ENCODE measurements at regions not wholly inside any gene's neighbourhood (a gene's known extent, or its start where the extent isn't known, plus 50 kb on each side); places are given as distances from the start of the nearest gene placed in this dataset.

GRCh38 chr4:170234800-170235199 is 145.0 kb upstream of the AADAT start:
- in situ Hi-C loops (cut with MboI), result no loop called here
- no TSS peak for BruUV-seq (replicated peaks)
- DNase-seq (ENCODE audit: extremely low read depth in 1 of 4, low spot score in 3 of 4) (no peak), FAIRE-seq (no peak), ATAC-seq (no peak)
- Histone ChIP-seq H3K4me3 (no peak overlapping the region), H2AFZ (ENCODE audit: low read depth, low read length) (no peak overlapping the region), H3K27ac (ENCODE audit: extremely low read depth, low read depth, low read length) (no peak overlapping the region), H3K9me1 (ENCODE audit: control insufficient read depth, insufficient read depth, low read length) (no peaks in the 10 kb centered on the region), H3K79me2 (ENCODE audit: control insufficient read depth, insufficient read depth, low read length) (no peaks in the 10 kb centered on the region), H3K27me3 (ENCODE audit: control insufficient read depth in 2 of 2, insufficient read depth in 2 of 2, low read length in 2 of 2) (no peaks in the 10 kb centered on the region), H3K9ac (ENCODE audit: insufficient read depth in 1 of 2, low read depth in 2 of 2, low read length in 2 of 2) (no peak overlapping the region), H3K4me2 (ENCODE audit: insufficient read depth, low read length) (no peak overlapping the region), H3K36me3 (ENCODE audit: control insufficient read depth, insufficient read depth, low read length) (no peaks in the 10 kb centered on the region), H4K20me1 (replicated peaks; ENCODE audit: control insufficient read depth, insufficient read depth, low read length) (no peaks in the 10 kb centered on the region), H3K4me1 (replicated peaks in 1 of 2; ENCODE audit: control insufficient read depth in 2 of 2, insufficient read depth in 2 of 2, low read length in 2 of 2) (no peaks in the 10 kb centered on the region), H3K9me3 (replicated peaks; ENCODE audit: control insufficient read depth, insufficient read depth, low read depth, low read length) (no peaks in the 10 kb centered on the region)
- WGBS (ENCODE audit: insufficient coverage, low coverage, missing lambda C conversion rate), result 0% methylated on average over 3 of the region's 3 CpGs
- ChIA-PET CTCF (ENCODE audit: low intra/inter-chr PET ratio) (no interaction called here), POLR2A (no interaction called here)
- TF ChIP-seq JUN (IDR thresholded peaks at IDR 0.05; ENCODE audit: borderline replicate concordance, low read depth, low read length) (no peak), JUN (CRISPR knock-in tag; IDR thresholded peaks at IDR 0.05; ENCODE audit: borderline replicate concordance) (no peak), HDAC1 (IDR thresholded peaks at IDR 0.05) (no peak)
- intact Hi-C loops (cut with micrococcal nuclease), result no loop called here

- Histone ChIP-seq H3K36me3 (ENCODE audit: control insufficient read depth, insufficient read depth, low read length) (no peaks in the 10 kb centered on the region), H3K27ac (ENCODE audit: extremely low read depth, low read depth, low read length) (no peak overlapping the region), H3K9me3 (replicated peaks; ENCODE audit: control insufficient read depth, insufficient read depth, low read depth, low read length) (no peaks in the 10 kb centered on the region), H3K9me1 (ENCODE audit: control insufficient read depth, insufficient read depth, low read length) (no peaks in the 10 kb centered on the region), H3K4me3 (no peak overlapping the region), H3K27me3 (ENCODE audit: control insufficient read depth in 2 of 2, insufficient read depth in 2 of 2, low read length in 2 of 2) (no peaks in the 10 kb centered on the region), H3K79me2 (ENCODE audit: control insufficient read depth, insufficient read depth, low read length) (no peaks in the 10 kb centered on the region), H3K9ac (ENCODE audit: insufficient read depth in 1 of 2, low read depth in 2 of 2, low read length in 2 of 2) (no peak overlapping the region), H3K4me1 (replicated peaks in 1 of 2; ENCODE audit: control insufficient read depth in 2 of 2, insufficient read depth in 2 of 2, low read length in 2 of 2) (no peaks in the 10 kb centered on the region), H2AFZ (ENCODE audit: low read depth, low read length) (no peak overlapping the region), H4K20me1 (replicated peaks; ENCODE audit: control insufficient read depth, insufficient read depth, low read length) (no peaks in the 10 kb centered on the region), H3K4me2 (ENCODE audit: insufficient read depth, low read length) (no peak overlapping the region)
- intact Hi-C loops (cut with micrococcal nuclease), result no loop called here
- no TSS peak for BruUV-seq (replicated peaks)
- ChIA-PET POLR2A (no interaction called here), CTCF (ENCODE audit: low intra/inter-chr PET ratio) (no interaction called here)
- no peak for DNase-seq (ENCODE audit: extremely low read depth in 1 of 4, low spot score in 3 of 4)
- FAIRE-seq, result no peak
- 0% methylated on average over 1 of the region's 1 CpG for WGBS (ENCODE audit: insufficient coverage, low coverage, missing lambda C conversion rate)
- ATAC-seq, result no peak
- in situ Hi-C loops (cut with MboI), result no loop called here
- TF ChIP-seq NR1H2 (CRISPR knock-in tag; IDR thresholded peaks at IDR 0.05) (no peak), SETDB1 (IDR thresholded peaks at IDR 0.05; ENCODE audit: low read length) (no peak), ZNF12 (CRISPR knock-in tag; IDR thresholded peaks at IDR 0.05) (no peak), ZBTB9 (CRISPR knock-in tag; IDR thresholded peaks at IDR 0.05) (no peak), CREB3 (tag; conservative IDR thresholded peaks at IDR 0.05; ENCODE audit: low read depth) (no peak), ZNF707 (CRISPR knock-in tag; conservative IDR thresholded peaks at IDR 0.05) (no peak), ZNF57 (CRISPR knock-in tag; IDR thresholded peaks at IDR 0.05) (no peak), CBFB (CRISPR knock-in tag; IDR thresholded peaks at IDR 0.05) (no peak), ZNF280B (CRISPR knock-in tag; IDR thresholded peaks at IDR 0.05) (no peak)
Measured at GRCh38 chr4:170231377-170231776, 141.6 kb upstream of the AADAT start.

Data from K562 (cell line).